ENCODE measurements at regions not wholly inside any gene's neighbourhood (a gene's known extent, or its start where the extent isn't known, plus 50 kb on each side); places are given as distances from the start of the nearest gene placed in this dataset.

DNA sequence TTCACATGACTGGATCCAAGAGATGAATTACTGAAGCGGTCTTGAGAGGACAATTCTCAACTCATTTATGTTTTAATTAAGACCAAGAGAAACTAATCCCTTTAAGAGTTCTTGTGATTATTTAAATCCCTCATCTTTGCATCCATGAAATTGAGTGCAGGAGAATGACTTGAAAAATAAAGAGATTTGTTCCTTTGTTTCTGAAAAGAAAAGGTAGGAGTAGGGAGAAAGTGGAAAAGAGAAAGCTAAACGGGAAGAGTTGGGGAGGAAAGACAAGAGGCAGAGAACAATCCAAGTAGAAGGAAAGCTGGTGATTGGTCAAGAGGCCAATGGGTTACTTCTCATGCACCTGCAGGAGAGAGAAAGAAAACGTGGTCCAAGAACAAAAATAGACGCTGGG lies 75.2 kb upstream of the SOX4 start:
- no peak for TF ChIP-seq GABPA (IDR thresholded peaks at IDR 0.05; ENCODE audit: low read depth)
- TF ChIP-seq, protein P1, sequence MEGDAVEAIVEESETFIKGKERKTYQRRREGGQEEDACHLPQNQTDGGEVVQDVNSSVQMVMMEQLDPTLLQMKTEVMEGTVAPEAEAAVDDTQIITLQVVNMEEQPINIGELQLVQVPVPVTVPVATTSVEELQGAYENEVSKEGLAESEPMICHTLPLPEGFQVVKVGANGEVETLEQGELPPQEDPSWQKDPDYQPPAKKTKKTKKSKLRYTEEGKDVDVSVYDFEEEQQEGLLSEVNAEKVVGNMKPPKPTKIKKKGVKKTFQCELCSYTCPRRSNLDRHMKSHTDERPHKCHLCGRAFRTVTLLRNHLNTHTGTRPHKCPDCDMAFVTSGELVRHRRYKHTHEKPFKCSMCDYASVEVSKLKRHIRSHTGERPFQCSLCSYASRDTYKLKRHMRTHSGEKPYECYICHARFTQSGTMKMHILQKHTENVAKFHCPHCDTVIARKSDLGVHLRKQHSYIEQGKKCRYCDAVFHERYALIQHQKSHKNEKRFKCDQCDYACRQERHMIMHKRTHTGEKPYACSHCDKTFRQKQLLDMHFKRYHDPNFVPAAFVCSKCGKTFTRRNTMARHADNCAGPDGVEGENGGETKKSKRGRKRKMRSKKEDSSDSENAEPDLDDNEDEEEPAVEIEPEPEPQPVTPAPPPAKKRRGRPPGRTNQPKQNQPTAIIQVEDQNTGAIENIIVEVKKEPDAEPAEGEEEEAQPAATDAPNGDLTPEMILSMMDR (IDR thresholded peaks at IDR 0.05; ENCODE audit: insufficient read depth, low read length), result no peak
- TF ChIP-seq, protein P2, sequence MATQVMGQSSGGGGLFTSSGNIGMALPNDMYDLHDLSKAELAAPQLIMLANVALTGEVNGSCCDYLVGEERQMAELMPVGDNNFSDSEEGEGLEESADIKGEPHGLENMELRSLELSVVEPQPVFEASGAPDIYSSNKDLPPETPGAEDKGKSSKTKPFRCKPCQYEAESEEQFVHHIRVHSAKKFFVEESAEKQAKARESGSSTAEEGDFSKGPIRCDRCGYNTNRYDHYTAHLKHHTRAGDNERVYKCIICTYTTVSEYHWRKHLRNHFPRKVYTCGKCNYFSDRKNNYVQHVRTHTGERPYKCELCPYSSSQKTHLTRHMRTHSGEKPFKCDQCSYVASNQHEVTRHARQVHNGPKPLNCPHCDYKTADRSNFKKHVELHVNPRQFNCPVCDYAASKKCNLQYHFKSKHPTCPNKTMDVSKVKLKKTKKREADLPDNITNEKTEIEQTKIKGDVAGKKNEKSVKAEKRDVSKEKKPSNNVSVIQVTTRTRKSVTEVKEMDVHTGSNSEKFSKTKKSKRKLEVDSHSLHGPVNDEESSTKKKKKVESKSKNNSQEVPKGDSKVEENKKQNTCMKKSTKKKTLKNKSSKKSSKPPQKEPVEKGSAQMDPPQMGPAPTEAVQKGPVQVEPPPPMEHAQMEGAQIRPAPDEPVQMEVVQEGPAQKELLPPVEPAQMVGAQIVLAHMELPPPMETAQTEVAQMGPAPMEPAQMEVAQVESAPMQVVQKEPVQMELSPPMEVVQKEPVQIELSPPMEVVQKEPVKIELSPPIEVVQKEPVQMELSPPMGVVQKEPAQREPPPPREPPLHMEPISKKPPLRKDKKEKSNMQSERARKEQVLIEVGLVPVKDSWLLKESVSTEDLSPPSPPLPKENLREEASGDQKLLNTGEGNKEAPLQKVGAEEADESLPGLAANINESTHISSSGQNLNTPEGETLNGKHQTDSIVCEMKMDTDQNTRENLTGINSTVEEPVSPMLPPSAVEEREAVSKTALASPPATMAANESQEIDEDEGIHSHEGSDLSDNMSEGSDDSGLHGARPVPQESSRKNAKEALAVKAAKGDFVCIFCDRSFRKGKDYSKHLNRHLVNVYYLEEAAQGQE (IDR thresholded peaks at IDR 0.05; ENCODE audit: insufficient replicate concordance, low read depth), result no peak
- no peak for TF ChIP-seq POLR2AphosphoS5 (IDR thresholded peaks at IDR 0.05; ENCODE audit: low read depth)
- TF ChIP-seq SPI1 (IDR thresholded peaks at IDR 0.05; ENCODE audit: borderline replicate concordance, low read depth), result no peak

All from HL-60 (cell line).